MV-4-11 (cell line): ENCODE measurements at regions not wholly inside any gene's neighbourhood (a gene's known extent, or its start where the extent isn't known, plus 50 kb on each side); places are given as distances from the start of the nearest gene placed in this dataset.

Source experiments
- DNase-seq: peaks from one replicate; lab custom pipeline; 2025; lab: John Stamatoyannopoulos, UW

GRCh38 chr3:95354489-95354888 is 1291.6 kb downstream of the NSUN3 start:
- no peak for DNase-seq

GRCh38 chr3:95356764-95357501 is 1294.1 kb downstream of the NSUN3 start:
- no peak for DNase-seq

GRCh38 chr3:95387242-95388021 is 1324.6 kb downstream of the NSUN3 start:
- peak; percentile 63 for DNase-seq

- no peak for DNase-seq
Observed at GRCh38 chr3:95389725-95390313, 1327.0 kb downstream of the NSUN3 start.

- DNase-seq = no peak
Observed at GRCh38 chr3:95394286-95394685, 1331.4 kb downstream of the NSUN3 start.

- DNase-seq = no peak
Observed at GRCh38 chr3:95399585-95399984, 1336.7 kb downstream of the NSUN3 start.

- no peak for DNase-seq
Observed at GRCh38 chr3:95401693-95402092, 1338.8 kb downstream of the NSUN3 start.

GRCh38 chr3:95407709-95408463 is 1345.0 kb downstream of the NSUN3 start:
- DNase-seq = no peak

GRCh38 chr3:95408464-95408862 is 1345.6 kb downstream of the NSUN3 start:
- DNase-seq = no peak

- DNase-seq = no peak
Observed at GRCh38 chr3:95418251-95418650, 1355.4 kb downstream of the NSUN3 start.

- no peak for DNase-seq
Observed at GRCh38 chr3:95424279-95424678, 1361.4 kb downstream of the NSUN3 start.

GRCh38 chr3:95434491-95434890 is 1371.6 kb downstream of the NSUN3 start:
- no peak for DNase-seq

GRCh38 chr3:95437409-95437808 is 1374.5 kb downstream of the NSUN3 start:
- no peak for DNase-seq

GRCh38 chr3:95438274-95438673 is 1375.4 kb downstream of the NSUN3 start:
- DNase-seq = no peak

- no peak for DNase-seq
Observed at GRCh38 chr3:95442766-95443165, 1371.6 kb upstream of the EPHA6 start.

- DNase-seq = no peak
Observed at GRCh38 chr3:95449841-95450240, 1364.6 kb upstream of the EPHA6 start.

GRCh38 chr3:95453242-95453641 is 1361.2 kb upstream of the EPHA6 start:
- DNase-seq = no peak

GRCh38 chr3:95456835-95457234 is 1357.6 kb upstream of the EPHA6 start:
- DNase-seq = no peak

- no peak for DNase-seq
Observed at GRCh38 chr3:95459706-95460105, 1354.7 kb upstream of the EPHA6 start.

GRCh38 chr3:95460274-95460673 is 1354.1 kb upstream of the EPHA6 start:
- DNase-seq = no peak

GRCh38 chr3:95462161-95462560 is 1352.2 kb upstream of the EPHA6 start:
- DNase-seq = no peak

- no peak for DNase-seq
Observed at GRCh38 chr3:95464346-95464745, 1350.0 kb upstream of the EPHA6 start.
